Umbilical cord (tissue), 1 donor: ENCODE measurements at regions not wholly inside any gene's neighbourhood (a gene's known extent, or its start where the extent isn't known, plus 50 kb on each side); places are given as distances from the start of the nearest gene placed in this dataset.

Source experiments
- DNase-seq: peaks from one replicate; pipeline ENCODE4 v3.0.0-alpha.2; 2015; ENCODE audit warnings: low spot score

- DNase-seq: no peak
These were observed 87.7 kb upstream of the AKIP1 start for GRCh38 chr11:8823174-8823742.

GRCh38 chr11:8826139-8826786 lies 84.7 kb upstream of the AKIP1 start:
- peak; percentile 83 for DNase-seq

GRCh38 chr11:8826901-8827560 lies 84.0 kb upstream of the AKIP1 start:
- no peak for DNase-seq

GRCh38 chr11:8828046-8828445 lies 82.9 kb upstream of the AKIP1 start:
- no peak for DNase-seq

GRCh38 chr11:8828580-8829361 lies 82.2 kb upstream of the AKIP1 start:
- no peak for DNase-seq

GRCh38 chr11:8829556-8829955 lies 81.4 kb upstream of the AKIP1 start:
- no peak for DNase-seq

- DNase-seq: no peak
These were observed 80.3 kb upstream of the AKIP1 start for GRCh38 chr11:8830641-8831040.

GRCh38 chr11:8831861-8832260 lies 79.1 kb upstream of the AKIP1 start:
- DNase-seq: no peak

GRCh38 chr11:8832571-8833260 lies 78.3 kb upstream of the AKIP1 start:
- peak; percentile 85 for DNase-seq

- DNase-seq: no peak
These were observed 77.2 kb upstream of the AKIP1 start for GRCh38 chr11:8833568-8834315.

- no peak for DNase-seq
These were observed 76.6 kb upstream of the AKIP1 start for GRCh38 chr11:8834379-8834778.

- no peak for DNase-seq
These were observed 72.7 kb upstream of the AKIP1 start for GRCh38 chr11:8838248-8838647.

GRCh38 chr11:8839306-8839956 lies 71.6 kb upstream of the AKIP1 start:
- DNase-seq: no peak

- no peak for DNase-seq
These were observed 70.7 kb upstream of the AKIP1 start for GRCh38 chr11:8839957-8840945.

- DNase-seq: no peak
These were observed 69.1 kb upstream of the AKIP1 start for GRCh38 chr11:8841899-8842298.

- no peak for DNase-seq
These were observed 52.2 kb upstream of the AKIP1 start for GRCh38 chr11:8858808-8859207.
